ENCODE measurements at regions not wholly inside any gene's neighbourhood (a gene's known extent, or its start where the extent isn't known, plus 50 kb on each side); places are given as distances from the start of the nearest gene placed in this dataset.
A peak's percentile ranks its signal among the peaks of the same experiment; 100 is the strongest.
"Not testable (repeated sequence)": the region's sequence is repeated elsewhere in the genome, so short reads cannot be mapped to it uniquely, and the experiment has no call there.

DNA sequence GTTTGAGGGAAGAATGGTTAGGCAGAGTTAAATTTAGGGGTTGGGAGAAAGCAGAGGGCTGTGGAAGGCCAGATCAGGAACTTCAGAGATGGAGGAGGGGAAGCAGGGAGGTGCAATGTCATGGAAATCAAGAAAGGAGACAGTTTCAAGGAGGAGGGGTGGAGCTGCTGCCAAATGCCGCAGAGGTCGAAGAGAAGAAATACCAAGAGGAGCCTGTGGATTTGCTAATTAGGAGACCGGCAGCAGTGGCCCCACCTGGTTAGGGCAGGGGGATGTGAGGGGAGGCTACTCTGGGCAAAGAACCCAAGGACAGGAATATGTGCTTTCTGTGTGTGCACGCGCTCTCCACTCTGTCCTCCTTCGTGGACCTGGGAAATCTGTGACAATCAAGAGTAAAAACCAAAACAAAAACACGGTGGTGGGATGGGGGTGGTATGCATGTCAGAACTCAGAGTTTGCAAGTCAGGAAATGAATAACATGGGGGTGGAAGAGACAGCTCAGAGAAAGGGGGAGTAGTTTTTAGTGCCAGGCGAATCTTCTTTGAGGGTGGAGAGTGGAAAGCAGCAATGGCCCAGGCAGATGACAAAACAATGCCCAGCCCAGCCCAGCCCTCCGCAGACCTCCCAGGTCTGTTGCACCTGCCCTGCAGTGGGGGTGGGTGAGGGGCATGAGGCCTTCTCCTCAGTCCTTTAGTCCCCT lies 102.9 kb upstream of the PAX2 start:
- no peak for DNase-seq

DNA sequence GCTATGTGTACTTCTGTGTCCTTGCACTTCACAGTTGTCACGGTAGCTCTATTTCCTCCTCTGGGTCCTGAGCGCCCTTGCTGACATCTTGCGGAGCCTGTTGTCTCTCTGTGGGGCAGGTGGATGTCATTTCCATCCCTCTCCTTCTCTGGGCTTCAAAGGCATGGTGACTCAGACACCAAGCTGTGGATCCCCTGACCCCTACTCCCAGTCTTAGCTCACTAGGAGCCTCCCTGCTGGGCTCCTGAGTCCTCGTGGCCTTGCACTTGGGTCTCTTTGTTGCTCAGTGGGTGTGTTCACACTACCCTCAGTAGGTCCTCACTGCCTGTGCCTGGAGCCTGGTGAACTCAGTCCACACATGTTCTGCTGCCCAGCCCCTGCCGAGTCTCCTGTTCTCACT lies 100.3 kb upstream of the PAX2 start:
- DNase-seq: no peak

DNA sequence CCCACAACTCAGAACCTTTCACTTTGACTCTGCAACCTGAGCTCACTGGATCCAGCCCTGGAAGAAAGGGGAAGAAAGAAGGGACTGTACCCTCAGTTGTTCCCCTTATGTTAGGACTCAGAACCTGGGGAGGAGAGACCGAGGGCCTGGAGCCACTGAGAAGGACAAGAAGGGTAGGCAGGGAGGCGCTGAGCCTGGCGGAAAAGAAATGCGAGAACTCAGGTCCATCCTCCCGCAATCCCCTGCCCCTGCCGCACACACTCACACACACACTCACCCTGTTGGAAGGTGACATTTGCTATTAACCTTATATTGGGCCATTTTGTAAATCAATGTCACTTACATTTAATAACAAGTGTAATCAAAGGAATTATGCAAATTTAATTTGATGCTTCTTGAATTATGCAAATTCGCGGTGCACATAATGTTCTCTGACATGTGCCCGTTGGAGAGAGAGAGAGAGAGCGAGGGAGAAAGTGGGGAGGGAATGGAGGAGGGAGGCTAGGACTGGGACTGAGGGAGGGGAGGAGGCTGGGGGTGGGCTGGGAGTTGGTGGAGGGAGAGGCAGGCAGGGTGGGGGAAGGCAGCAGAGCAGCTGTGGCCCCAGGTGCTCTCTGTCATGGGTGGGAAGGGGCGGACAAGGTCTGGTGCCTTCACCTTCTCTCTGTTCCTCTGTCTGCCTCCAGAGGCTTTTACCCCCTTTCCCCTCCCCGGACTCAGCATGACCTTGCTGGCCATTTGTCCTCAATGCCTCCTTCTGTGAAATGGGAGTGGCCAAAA lies 99.6 kb upstream of the PAX2 start:
- no peak for DNase-seq

DNA sequence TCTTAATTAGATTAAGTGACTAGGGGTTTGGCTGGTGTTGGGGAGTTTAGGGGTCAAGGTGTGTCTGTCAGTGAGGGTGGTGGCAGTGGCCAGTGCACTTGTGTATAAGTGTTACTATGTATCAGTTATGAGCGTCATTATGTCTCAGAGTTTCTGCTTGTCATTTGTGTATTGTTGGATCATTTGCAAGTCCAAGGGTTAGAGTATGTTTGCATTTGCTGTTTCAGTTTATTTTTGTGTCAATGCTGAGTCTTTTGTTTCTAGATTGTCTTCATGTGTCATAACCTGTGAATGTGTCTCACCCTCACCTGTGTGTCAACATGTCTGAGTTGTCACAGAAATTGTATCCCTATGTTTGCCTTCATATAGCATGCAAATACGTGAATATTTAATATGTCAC lies 97.5 kb upstream of the PAX2 start:
- DNase-seq: no peak

DNA sequence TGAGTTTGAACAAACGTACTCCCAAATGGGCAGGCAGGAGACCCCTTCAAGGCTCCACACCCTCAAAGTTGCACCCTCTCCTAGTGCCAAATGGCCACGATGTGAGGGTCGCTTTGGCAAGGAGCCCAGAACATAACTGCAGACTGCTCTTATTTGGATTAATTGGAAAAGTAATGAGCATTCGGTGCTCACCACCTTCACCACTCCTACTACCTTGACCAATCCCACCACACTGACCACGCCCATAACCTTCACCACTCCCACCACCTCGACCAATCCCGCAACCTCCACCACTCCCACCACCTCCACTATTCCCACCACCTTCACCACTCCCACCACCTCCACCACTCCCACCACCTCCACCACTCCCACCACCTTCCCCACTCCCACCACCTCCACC lies 94.7 kb upstream of the PAX2 start:
- no peak for DNase-seq

DNA sequence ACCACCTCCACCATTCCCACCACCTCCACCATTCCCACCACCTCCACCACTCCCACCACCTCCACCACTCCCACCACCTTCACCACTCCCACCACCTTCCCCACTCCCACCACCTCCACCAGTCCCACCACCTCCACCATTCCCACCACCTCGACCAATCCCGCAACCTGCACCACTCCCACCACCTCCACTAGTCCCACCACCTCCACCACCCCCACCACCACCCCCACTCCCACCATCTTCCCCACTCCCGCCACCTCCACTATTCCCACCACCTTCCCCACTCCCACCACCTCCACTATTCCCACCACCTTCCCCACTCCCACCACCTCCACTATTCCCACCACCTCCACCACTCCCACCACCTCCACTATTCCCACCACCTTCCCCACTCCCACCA lies 94.3 kb upstream of the PAX2 start:
- not testable (repeated sequence) for DNase-seq

DNA sequence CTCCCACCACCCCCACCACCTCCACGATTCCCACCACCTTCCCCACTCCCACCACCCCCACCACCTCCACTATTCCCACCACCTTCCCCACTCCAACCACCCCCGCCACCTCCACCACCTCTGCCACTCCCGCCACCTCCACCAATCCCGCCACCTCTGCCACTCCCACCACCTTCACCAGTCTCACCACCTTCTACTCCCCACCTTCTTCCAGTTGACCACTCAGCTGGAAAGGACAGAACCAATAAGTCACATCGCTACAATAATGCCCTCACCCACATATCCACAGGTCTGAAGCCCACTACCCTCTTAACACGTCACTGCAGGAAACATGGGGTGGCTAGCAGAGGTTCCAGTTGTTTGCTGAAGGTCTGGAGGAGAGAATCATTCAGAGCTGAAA lies 93.5 kb upstream of the PAX2 start:
- no peak for DNase-seq

DNA sequence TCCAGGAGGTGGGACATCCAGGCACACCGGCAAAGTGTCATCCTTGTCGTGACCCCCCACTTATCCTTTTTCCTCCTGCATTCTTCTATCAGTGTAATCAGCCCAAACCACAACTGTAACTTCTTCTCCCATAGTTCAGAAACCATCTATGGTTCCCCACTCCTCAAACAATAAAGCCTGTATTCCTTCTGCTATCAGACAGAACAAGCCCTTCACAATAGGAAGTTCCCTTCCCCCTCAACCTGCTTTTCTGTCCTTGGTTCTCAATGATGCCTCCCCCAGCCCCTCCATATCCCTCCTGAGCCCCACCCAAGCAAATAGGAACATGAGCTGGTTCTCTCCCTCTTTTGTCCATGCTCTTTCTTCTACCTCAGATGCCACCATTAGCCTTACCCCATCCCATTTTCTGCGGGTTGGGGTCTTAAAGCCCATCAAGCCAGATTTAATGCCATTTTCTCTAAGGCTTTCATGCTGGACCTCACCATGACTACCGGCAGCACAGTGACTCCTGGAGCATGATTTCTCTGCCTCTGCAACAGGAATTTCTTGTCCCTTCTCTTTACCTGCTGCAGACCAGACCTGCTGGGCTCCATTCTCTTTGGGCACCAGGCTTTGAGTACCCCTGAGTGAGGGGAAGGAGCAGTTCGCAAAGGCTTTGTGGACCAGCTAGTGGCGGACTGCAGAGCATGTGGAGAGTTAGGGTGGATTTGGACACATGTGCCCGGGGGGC lies 92.8 kb upstream of the PAX2 start:
- DNase-seq: no peak

DNA sequence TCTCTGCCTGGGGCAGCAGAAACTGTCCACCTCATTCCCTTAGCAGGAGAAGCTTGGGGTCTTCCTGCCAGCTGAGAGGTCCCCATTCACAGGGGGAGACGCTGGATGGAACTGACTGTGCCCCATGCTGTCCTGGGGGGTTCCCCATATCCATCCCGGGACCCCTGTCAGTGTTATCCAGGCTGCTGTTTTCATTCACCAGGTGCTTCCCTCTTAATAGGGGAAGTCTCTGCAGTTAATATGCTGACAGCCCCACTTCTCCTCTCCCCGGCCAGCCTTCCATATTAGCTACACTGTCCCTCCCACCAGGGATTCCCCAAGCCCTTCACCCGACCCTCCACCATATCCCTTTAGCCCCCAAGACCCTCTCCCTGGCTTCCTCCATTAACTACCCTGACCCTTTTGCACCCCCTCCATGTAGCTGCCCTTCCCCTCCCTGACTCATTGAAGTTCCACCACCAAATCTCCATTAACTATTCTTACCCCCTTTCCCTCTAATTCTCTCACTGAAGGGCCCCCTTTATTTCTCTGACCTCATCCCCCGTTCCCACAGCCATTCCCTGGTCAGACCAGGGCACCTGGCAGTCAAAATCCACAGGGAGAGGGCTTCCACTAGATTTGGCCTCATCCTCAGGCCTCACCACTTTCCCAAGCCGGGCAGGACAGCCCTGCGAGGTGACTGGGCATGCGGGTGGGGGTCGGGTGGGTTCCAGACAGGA lies 92.0 kb upstream of the PAX2 start:
- DNase-seq: no peak

DNA sequence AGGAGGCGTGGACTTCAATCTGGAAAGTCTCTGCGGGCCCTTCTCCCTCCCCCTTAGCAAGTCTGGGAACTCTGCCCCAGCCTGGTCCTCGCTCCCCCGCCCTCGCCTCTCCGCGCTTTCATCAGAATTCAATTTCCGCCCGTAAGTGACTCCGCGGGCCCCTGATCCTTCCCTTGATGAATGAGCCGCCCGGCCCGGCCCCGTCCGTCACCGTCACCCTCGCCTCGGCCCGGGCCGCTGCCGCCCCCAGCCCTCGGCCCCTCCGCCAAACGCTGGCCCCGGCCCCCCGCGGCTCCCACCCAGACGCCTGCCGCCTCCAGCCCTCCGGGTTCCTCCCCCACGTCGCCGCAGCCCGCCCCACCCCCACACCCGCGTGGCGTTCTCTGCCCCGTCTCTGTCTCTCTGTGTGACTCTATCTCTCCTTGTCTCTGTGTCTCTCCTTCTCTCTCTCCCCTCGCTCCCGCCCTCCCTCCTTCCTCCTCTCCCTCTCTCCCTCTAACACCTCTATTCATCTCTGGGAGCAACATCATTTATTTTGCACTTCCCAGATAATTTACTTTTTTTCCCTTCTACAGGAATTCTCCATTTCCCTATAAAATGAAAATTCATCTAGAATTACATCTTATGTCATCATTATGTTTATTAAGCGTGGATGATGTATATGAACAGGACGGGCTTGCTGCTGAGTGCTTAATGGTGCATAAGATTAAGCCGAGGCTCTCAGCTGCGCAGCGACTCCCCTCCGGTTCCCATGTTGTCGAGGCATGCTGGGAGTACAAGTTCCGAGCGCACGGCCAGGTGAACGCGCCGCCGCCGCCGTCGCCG lies 91.2 kb upstream of the PAX2 start:
- peak; percentile 53 for DNase-seq

DNA sequence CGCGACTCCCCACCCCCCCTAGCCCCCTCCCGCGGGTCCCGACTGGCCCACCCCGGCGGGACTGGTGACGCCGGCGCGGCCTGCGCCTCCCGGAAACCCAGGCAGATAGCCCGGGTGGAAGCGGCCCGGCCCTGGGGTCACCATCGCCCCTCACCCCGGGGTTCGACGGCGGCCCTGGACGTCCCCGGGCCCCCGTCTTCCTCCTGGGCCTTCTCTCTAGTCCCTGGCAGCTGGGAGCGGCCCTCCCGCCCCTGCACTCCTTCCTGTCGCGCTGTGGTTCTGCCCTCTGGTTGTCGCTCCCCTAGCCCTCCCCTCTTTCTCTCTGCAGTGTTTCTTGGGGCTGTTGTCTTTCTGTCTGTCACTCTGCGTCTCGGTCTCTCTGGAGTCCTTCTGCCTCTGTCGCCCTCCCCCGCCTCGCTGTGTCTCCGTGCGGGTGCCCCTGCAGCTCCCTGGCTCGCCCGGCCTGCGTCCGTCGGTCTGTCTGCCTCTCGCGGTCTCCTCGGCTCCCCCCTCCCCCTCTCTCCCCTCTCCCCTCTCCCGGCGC lies 90.5 kb upstream of the PAX2 start:
- no peak for DNase-seq

DNA sequence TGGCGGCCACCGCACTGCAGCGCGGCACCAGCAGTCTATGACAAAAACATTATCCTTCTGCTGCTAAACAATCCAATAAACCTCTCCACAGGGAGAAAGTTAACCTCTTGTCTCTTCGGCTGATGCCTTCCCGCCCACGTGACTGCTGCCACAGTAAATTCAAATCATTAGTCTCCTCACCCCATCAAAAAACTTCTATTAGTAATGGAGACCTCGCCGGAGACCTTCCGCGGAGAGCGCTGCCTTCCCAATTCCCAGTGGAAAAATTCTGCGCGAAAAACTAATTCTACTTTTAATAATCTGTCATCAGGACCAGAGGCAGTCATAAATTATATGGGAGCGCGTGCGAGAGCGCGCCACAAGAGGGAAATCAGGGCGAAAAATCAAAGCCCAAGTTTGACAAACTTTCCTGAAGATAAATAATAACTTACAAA lies 90.0 kb upstream of the PAX2 start:
- no peak for DNase-seq

DNA sequence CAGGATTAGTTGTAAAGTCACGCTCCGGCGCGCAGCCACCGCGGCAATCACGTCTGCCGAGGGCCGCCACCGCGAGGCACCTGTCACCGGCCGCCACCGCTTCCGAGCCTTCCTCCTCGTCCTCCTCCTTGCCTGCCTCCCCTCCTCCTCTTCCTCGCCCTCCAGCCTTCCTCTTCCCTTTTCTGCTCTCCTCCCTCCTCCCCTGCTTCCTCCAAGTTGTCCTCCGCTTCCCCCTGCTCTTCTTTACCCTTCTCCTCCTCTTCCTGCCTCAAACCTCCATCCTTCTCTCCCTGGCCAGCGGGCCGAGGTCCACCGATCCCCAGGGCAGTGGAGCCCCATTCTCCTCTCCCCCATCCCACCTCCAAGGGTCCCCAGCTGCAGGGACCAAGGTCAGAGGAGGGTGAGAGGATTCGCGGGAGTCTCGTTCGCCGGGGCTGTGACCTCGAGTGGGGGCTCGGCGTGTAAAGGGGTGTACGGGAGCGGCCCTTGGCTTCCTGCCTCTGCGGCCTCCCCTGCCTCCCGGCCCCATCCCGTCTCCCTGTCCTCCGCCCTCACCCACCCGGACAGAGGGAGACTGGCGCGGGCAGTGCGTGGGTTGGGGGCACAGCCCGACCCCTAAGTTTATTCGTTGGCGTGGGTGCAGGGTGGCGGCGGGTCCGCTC lies 89.5 kb upstream of the PAX2 start:
- no peak for DNase-seq

DNA sequence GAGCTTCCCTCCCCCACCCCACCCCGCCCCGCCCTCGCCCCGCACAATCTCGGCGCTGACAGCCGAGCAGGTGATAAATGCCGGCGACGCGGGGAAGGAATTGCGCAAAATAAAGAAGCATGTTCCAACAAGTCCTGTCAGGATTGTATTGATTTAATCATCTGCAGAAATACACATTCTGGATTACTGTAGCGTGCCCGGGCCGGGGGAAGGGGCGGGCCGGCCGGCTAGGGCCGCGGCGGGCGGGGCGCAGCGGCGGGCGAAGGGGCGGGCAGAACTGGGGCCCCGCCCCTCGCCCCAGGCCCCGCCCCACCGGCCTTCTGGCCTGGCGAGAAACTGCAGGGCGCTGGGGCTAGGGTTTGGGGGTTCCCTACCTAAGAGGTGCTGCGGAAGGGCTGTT lies 88.9 kb upstream of the PAX2 start:
- no peak for DNase-seq

DNA sequence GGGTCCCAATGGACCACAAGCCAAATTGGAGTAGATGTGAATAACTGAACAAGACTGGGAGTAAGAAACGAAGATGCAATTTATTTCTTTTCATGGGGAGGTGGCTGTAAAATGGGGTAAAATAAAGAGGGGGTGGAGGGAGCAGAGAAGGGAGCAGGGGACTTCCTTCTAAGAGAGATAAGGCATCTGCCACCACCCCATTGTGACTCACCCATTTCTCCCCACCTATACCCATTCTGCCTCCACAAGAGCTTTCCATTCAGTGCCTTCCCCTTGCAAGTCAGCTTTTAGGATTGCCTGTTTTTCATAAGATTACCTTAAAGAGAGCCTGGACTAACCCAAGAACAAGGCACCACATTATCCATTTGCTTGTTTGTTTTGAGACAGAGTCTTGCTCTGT lies 87.1 kb upstream of the PAX2 start:
- no peak for DNase-seq

DNA sequence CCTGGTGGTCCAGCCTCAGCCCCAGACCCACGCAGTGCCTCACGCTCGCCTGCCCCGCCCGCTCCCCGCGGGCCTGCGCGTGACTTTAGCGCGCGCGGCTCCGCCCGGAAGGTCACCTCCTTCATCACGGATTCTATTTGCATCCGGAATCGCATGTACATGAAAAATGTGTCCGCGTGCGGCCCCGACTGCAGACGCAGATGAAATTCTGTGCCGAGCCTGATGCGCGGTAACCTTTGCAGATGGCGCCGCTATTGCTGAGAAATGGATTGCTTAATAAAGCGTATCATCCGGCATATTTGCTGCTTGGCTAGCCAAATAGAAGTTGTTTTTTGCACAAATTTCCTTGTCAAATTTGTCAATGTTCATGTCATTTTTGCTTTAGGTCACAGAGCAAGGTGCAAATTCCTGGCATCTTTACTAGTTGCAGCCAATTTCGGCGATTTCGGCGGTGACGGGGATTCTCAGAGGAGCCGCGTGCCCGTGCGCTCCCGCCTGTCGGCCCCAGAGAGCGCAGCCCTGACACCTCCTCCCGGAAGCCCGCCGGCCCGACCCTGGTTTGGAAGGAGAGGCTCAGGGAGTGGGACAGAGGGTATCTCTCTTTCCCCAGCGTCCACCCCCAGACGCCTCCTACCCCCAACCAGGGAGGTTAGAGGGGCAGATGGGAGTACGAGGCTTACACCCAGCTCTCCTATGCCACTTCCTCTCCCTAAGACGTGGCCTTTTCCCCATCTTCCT lies 85.9 kb upstream of the PAX2 start:
- DNase-seq: no peak

DNA sequence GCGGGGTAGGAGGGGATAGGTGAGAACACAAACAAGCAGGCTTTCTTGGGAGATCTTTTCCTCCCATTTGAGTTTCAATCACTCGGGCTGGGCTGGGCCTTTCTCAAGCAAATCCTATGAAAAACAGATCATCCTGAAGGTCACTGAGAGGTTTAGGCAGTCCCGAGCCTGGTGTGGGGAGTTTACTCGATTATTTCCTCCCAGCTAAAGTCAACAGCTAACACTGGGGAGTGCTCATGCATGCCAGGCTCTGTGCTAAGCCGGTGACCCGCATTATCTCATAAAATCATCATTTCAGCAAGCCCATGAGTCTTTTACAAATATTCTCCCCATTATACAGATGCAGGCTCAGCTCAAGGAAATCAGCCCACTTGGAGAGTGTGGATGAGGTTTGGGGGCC lies 85.0 kb upstream of the PAX2 start:
- no peak for DNase-seq

DNA sequence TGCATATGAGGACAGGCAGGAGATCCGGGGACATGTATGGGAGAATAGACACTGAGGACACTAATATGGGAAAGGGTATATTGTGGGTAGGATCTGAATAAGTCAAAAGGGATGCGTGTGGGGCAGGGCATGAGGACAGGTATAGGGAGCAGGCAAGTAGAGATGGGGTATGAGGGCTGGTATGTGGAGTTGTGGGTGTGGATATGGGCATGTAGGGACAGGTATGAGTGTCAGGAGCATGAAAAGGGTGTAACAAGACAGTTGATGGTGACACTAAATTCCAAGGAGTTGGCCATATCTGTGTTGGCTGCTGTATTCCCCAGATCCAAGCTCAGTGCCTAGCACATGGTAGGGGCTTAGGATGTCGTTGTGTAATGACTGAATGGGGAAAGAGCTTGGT lies 84.4 kb upstream of the PAX2 start:
- no peak for DNase-seq

DNA sequence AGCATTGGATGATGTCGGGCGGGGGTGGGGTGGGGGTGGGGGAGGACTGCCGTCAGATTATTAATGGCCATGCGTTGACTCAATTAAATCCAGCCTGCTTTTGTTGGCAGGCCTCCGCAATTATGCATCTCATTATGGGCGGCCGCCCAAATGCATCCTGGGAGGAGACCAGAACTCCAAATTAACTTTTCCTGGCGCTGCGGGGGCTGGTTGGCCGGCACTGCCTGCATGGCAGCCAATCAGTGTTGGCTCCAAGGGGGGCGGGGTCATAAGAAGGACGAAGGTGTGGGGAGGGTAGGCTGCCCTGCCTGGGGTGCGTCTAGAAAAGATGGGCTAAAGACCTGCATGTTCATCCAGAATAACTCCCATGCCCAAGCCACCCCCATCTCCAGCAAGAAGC lies 83.9 kb upstream of the PAX2 start:
- DNase-seq: no peak

DNA sequence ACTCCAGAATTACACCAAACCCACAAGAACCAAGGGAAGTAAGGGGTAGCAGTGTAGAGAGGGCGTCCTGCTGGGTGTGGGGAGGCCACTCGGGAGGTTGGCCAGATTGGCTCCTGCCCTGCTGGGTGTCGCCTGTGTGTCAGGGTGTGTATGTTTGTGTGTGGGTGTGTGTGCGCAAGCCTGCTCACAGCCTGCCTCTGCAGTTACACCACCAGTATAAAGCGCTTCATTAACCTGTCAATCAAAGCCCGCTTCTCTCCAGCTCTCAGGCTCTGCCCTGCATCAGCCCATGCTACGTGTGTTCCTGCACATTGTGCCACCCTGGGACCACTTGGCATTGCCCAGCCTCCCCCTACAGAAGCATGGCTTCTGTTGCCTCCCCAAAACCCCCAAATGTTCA lies 83.3 kb upstream of the PAX2 start:
- no peak for DNase-seq

Data from left hindlimb (tissue), 1 donor.